Mesenchymal stem cell (in vitro differentiated cells and primary cell): ENCODE measurements at regions not wholly inside any gene's neighbourhood (a gene's known extent, or its start where the extent isn't known, plus 50 kb on each side); places are given as distances from the start of the nearest gene placed in this dataset.

Experiments used
- DNase-seq: peaks from one replicate; pipeline ENCODE4 v3.0.0-alpha.2; 2013
- H2AFZ ChIP-seq: one replicate; pipeline ENCODE4 v1.6.1; 2013; ENCODE audit warnings: low read depth, mild to moderate bottlenecking, control low read depth, inconsistent platforms, low read length, moderate library complexity
- H2AK5ac ChIP-seq: 2 replicates; pipeline ENCODE4 v1.6.1; 2013; ENCODE audit warnings: low read length, moderate library complexity, mild to moderate bottlenecking, inconsistent platforms; ENCODE audit not compliant: severe bottlenecking
- H2BK120ac ChIP-seq: one replicate; pipeline ENCODE4 v1.6.1; 2013; ENCODE audit warnings: low read depth, mild to moderate bottlenecking, inconsistent platforms, low read length, moderate library complexity
- H2BK12ac ChIP-seq, 2 experiments: one replicate each; pipeline ENCODE4 v1.6.1; 2013; ENCODE audit warnings: inconsistent platforms in 2 of 2, low read length in 2 of 2, mild to moderate bottlenecking in 2 of 2, moderate library complexity in 2 of 2, control low read depth in 1 of 2
- H2BK15ac ChIP-seq: one replicate; pipeline ENCODE4 v1.6.1; 2013; ENCODE audit warnings: mild to moderate bottlenecking, low read depth, inconsistent platforms; ENCODE audit not compliant: poor library complexity, severe bottlenecking
- H2BK5ac ChIP-seq: 2 replicates; pipeline ENCODE4 v1.6.1; 2013; ENCODE audit warnings: low read depth, mild to moderate bottlenecking, low read length, control low read depth, inconsistent platforms; ENCODE audit not compliant: poor library complexity, severe bottlenecking
- H3K14ac ChIP-seq, 2 experiments: one replicate each; pipeline ENCODE4 v1.6.1; 2013; ENCODE audit warnings: inconsistent platforms in 2 of 2, low read length in 2 of 2, control low read depth in 1 of 2, mild to moderate bottlenecking in 1 of 2, moderate library complexity in 1 of 2
- H3K18ac ChIP-seq, 2 experiments: one replicate each; pipeline ENCODE4 v1.6.1; 2013; ENCODE audit warnings: inconsistent platforms in 2 of 2, low read length in 2 of 2, control low read depth in 1 of 2, low read depth in 1 of 2, mild to moderate bottlenecking in 1 of 2
- H3K23ac ChIP-seq, 2 experiments: one replicate each; pipeline ENCODE4 v1.6.1; 2013; ENCODE audit warnings: inconsistent platforms in 2 of 2, low read length in 2 of 2, mild to moderate bottlenecking in 2 of 2, moderate library complexity in 2 of 2, control low read depth in 1 of 2
- H3K27ac ChIP-seq: 2 replicates; pipeline ENCODE4 v1.5.1; 2013; ENCODE audit warnings: mild to moderate bottlenecking, moderate library complexity, low read length, control low read depth, inconsistent platforms; ENCODE audit not compliant: poor library complexity, severe bottlenecking
- H3K27me3 ChIP-seq, 2 experiments: 2 replicates each; pipeline versions ENCODE4 v1.6.1 to v1.7.0; 2013; ENCODE audit warnings: low read length in 2 of 2, mild to moderate bottlenecking in 2 of 2, moderate library complexity in 2 of 2, control low read depth in 1 of 2, inconsistent platforms in 1 of 2; ENCODE audit not compliant: control insufficient read depth in 1 of 2, insufficient read depth in 1 of 2
- H3K36me3 ChIP-seq, 2 experiments: 2 replicates each; pipeline versions ENCODE4 v1.6.1 to v1.7.0; 2013; ENCODE audit warnings: low read length in 2 of 2, control low read depth in 1 of 2, inconsistent platforms in 1 of 2, low read depth in 1 of 2, mild to moderate bottlenecking in 1 of 2; ENCODE audit not compliant: insufficient read depth in 2 of 2, control insufficient read depth in 1 of 2
- H3K4ac ChIP-seq, 2 experiments: one replicate each; pipeline ENCODE4 v1.6.1; 2013; ENCODE audit warnings: inconsistent platforms in 2 of 2, low read length in 2 of 2, mild to moderate bottlenecking in 2 of 2, moderate library complexity in 2 of 2, control low read depth in 1 of 2, low read depth in 1 of 2
- H3K4me1 ChIP-seq: 2 replicates; pipeline ENCODE4 v1.6.1; 2013; ENCODE audit warnings: low read depth, low read length, control low read depth; ENCODE audit not compliant: control insufficient read depth, insufficient read depth
- H3K4me2 ChIP-seq: 2 replicates; pipeline ENCODE4 v1.6.1; 2013; ENCODE audit warnings: low read length, mild to moderate bottlenecking, inconsistent platforms; ENCODE audit not compliant: poor library complexity, severe bottlenecking
- H3K4me3 ChIP-seq, 2 experiments: 2 replicates each; pipeline versions ENCODE4 v1.5.1 to v1.7.0; 2013; ENCODE audit warnings: low read length in 2 of 2, mild to moderate bottlenecking in 2 of 2, control low read depth in 1 of 2, low read depth in 1 of 2; ENCODE audit not compliant: insufficient read depth in 1 of 2
- H3K79me1 ChIP-seq: replicated peaks from 2 replicates; pipeline ENCODE4 v1.6.1; 2013; ENCODE audit warnings: mild to moderate bottlenecking, control low read depth, low read length, inconsistent platforms; ENCODE audit not compliant: poor library complexity, severe bottlenecking
- H3K9ac ChIP-seq: 2 replicates; pipeline ENCODE4 v1.7.0; 2013; ENCODE audit warnings: mild to moderate bottlenecking, low read length, moderate library complexity
- H3K9me3 ChIP-seq: 2 replicates; pipeline ENCODE4 v1.7.0; 2013; ENCODE audit warnings: mild to moderate bottlenecking, low read length; ENCODE audit not compliant: control insufficient read depth
- H4K8ac ChIP-seq: one replicate; pipeline ENCODE4 v1.6.1; 2013; ENCODE audit warnings: inconsistent platforms, mild to moderate bottlenecking, low read length, moderate library complexity
- H4K91ac ChIP-seq: one replicate; pipeline ENCODE4 v1.6.1; 2013; ENCODE audit warnings: mild to moderate bottlenecking, low read length, inconsistent platforms
- WGBS: methylation state at CpG from one replicate; pipeline ENCODE4 v1.1.7; 2013; ENCODE audit warnings: mixed read lengths; 5-methylcytosine and 5-hydroxymethylcytosine counted together

DNA sequence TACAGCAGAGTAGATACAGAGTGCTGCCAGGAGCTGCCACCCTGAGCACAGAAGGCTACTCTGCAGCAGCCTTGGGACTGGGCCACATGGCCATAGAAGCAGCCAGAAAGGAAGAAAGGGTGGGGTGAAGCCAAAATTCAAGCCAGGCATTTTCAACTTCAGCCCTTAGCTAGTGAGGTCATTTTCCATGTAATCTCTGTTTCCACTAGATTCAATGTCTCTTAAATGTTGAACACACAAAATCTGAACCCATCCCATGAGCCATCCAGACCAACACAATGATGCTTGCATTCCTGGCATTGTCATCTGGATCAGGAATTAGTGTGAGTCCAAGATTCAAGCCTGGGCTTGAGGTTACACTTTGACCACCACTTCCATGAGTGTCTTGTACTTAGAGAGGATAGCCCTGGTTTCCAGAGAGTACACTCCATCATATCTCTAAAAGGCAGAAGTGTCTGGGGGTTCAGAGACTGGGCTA lies 243.6 kb downstream of the OSR1 start:
- DNase-seq = peak; percentile 31
- Histone ChIP-seq H2BK120ac (no peak overlapping the region), H3K79me1 (no peaks in the 10 kb centered on the region), H3K14ac (no peak overlapping the region), H2BK12ac (no peak overlapping the region), H3K9ac (no peak overlapping the region), H2AFZ (no peak overlapping the region), H3K4ac (no peak overlapping the region), H2AK5ac (no peak overlapping the region), H4K8ac (no peak overlapping the region), H2BK5ac (no peak overlapping the region), H3K4me1 (peaks cover 2% of the 10 kb centered on the region), H3K18ac (no peak overlapping the region), H3K23ac (no peak overlapping the region), H3K27ac (no peak overlapping the region), H3K4me3 (no peak overlapping the region), H3K36me3 (no peaks in the 10 kb centered on the region), H2BK15ac (no peak overlapping the region), H3K9me3 (peaks cover 2% of the 10 kb centered on the region), H4K91ac (no peak overlapping the region), H3K4me2 (no peak overlapping the region), H3K27me3 (no peaks in the 10 kb centered on the region)

DNA sequence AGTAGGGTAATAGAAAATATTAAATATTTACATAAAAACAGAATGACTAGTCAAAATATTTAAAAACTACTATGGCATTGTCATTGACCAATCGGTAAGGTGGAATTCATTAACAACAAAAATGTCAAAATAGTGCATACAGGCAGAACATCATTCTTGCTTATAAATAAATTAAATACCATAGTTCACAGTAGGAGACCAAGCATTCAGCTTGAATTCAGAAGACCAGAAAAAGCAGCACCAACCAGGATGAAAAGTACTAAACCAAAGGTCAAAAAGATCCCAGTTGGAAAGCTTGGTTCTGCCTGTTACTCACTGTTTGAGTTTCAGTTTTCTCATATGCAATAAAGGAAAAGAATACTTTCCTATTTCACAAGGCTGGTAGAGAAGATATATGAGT lies 244.3 kb downstream of the OSR1 start:
- Histone ChIP-seq H3K4me3 (no peak overlapping the region), H3K9me3 (peaks cover 2% of the 10 kb centered on the region), H3K36me3 (no peaks in the 10 kb centered on the region), H2AK5ac (no peak overlapping the region), H2BK5ac (no peak overlapping the region), H2BK15ac (no peak overlapping the region), H3K23ac (no peak overlapping the region), H3K27ac (no peak overlapping the region), H3K4ac (no peak overlapping the region), H2BK120ac (no peak overlapping the region), H3K4me2 (no peak overlapping the region), H2AFZ (no peak overlapping the region), H3K18ac (no peak overlapping the region), H2BK12ac (no peak overlapping the region), H3K79me1 (no peaks in the 10 kb centered on the region), H4K8ac (no peak overlapping the region), H3K27me3 (no peaks in the 10 kb centered on the region), H3K4me1 (no peaks in the 10 kb centered on the region), H4K91ac (no peak overlapping the region), H3K9ac (no peak overlapping the region), H3K14ac (no peak overlapping the region)
- DNase-seq = no peak
- WGBS = 100% methylated on average over 1 of the region's 1 CpG

DNA sequence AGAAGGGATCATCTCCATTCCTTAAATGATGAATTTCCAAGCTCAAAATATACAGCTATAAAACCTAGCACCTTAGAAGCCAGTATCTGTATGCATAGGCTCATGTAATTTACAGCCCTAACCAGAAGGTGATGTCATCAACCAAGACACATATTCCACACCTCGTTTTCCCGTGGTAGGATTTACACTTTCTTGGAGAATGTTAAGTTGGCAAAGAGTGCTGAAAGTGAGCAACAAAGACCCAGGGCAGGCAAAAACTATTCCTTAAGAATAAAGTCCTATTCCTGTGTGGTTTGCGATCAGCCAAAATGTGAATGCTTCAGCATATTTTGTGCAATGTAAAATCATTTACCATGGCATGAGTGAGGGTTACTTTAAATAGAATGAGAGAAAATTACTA lies 247.1 kb downstream of the OSR1 start:
- no peak overlapping the region for H3K4me2 ChIP-seq
- H3K4me1 ChIP-seq = no peaks in the 10 kb centered on the region
- H2BK5ac ChIP-seq = no peak overlapping the region
- H3K36me3 ChIP-seq = no peaks in the 10 kb centered on the region
- H2BK15ac ChIP-seq = no peak overlapping the region
- H3K18ac ChIP-seq = no peak overlapping the region
- no peak overlapping the region for H2AK5ac ChIP-seq
- no peak overlapping the region for H3K14ac ChIP-seq
- no peaks in the 10 kb centered on the region for H3K79me1 ChIP-seq
- H2BK12ac ChIP-seq = no peak overlapping the region
- no peak overlapping the region for H4K8ac ChIP-seq
- no peak overlapping the region for H2AFZ ChIP-seq
- no peaks in the 10 kb centered on the region for H3K9me3 ChIP-seq
- H3K27ac ChIP-seq = no peak overlapping the region
- H3K27me3 ChIP-seq = no peaks in the 10 kb centered on the region
- no peak overlapping the region for H3K23ac ChIP-seq
- no peak overlapping the region for H4K91ac ChIP-seq
- no peak overlapping the region for H3K9ac ChIP-seq
- no peak overlapping the region for H3K4ac ChIP-seq
- DNase-seq = no peak
- H2BK120ac ChIP-seq = no peak overlapping the region
- WGBS = 96% methylated on average over 3 of the region's 3 CpGs
- no peak overlapping the region for H3K4me3 ChIP-seq

DNA sequence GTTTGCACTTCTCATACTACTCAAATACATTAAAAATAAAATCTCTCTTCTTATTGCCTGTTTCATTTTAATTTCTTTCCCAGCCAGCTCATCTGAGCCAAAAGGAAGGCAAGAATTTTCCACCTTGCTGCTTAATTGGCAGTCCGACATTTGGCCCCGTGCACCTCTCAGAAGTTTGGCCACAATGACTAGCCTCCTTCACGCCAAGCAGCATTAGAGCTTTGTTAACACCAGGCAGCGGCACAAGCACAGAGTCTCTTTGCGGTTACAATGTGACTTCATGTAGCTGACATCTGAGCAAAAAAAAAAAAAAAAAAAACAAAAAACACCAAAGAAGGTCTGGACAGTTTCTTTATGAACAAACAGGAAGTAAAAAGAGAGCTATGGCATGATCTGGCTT lies 248.9 kb downstream of the OSR1 start:
- H4K8ac ChIP-seq = no peak overlapping the region
- DNase-seq = no peak
- H3K4me2 ChIP-seq = no peak overlapping the region
- no peak overlapping the region for H3K4me3 ChIP-seq
- H3K9ac ChIP-seq = no peak overlapping the region
- no peak overlapping the region for H2AFZ ChIP-seq
- H2AK5ac ChIP-seq = no peak overlapping the region
- H3K9me3 ChIP-seq = no peaks in the 10 kb centered on the region
- no peaks in the 10 kb centered on the region for H3K27me3 ChIP-seq
- no peaks in the 10 kb centered on the region for H3K4me1 ChIP-seq
- no peak overlapping the region for H3K14ac ChIP-seq
- H3K23ac ChIP-seq = no peak overlapping the region
- no peak overlapping the region for H2BK12ac ChIP-seq
- H3K79me1 ChIP-seq = no peaks in the 10 kb centered on the region
- no peak overlapping the region for H3K18ac ChIP-seq
- no peak overlapping the region for H4K91ac ChIP-seq
- no peak overlapping the region for H3K27ac ChIP-seq
- 95% methylated on average over 5 of the region's 5 CpGs for WGBS
- no peak overlapping the region for H2BK5ac ChIP-seq
- H3K36me3 ChIP-seq = no peaks in the 10 kb centered on the region
- no peak overlapping the region for H2BK15ac ChIP-seq
- no peak overlapping the region for H2BK120ac ChIP-seq
- H3K4ac ChIP-seq = no peak overlapping the region
